ENCODE measurements at regions not wholly inside any gene's neighbourhood (a gene's known extent, or its start where the extent isn't known, plus 50 kb on each side); places are given as distances from the start of the nearest gene placed in this dataset.
A peak's percentile ranks its signal among the peaks of the same experiment; 100 is the strongest.

GRCh38 chr12:75892731-75893408, 138.7 kb downstream of the PHLDA1 start (continued):
- TF ChIP-seq ZBTB12 (CRISPR knock-in tag; IDR thresholded peaks at IDR 0.05): peak; percentile 37; the same call in 1 of the 2 replicates
- no peak for TF ChIP-seq TAF15 (IDR thresholded peaks at IDR 0.05; ENCODE audit: low read depth, low read length)
- no peak for TF ChIP-seq ZNF444 (CRISPR knock-in tag; IDR thresholded peaks at IDR 0.05)
- no peak for TF ChIP-seq E2F4 (CRISPR knock-in tag; IDR thresholded peaks at IDR 0.05; ENCODE audit: low read depth)
- no peak for TF ChIP-seq RBM15 (IDR thresholded peaks at IDR 0.05; ENCODE audit: insufficient read depth, low read length)
- no peak; the same call in 1 of the 2 replicates for TF ChIP-seq TRIM28 (IDR thresholded peaks at IDR 0.05)
- TF ChIP-seq ZNF280B (CRISPR knock-in tag; IDR thresholded peaks at IDR 0.05): no peak
- TF ChIP-seq MGA (IDR thresholded peaks at IDR 0.05): no peak
- TF ChIP-seq ZNF224 (CRISPR knock-in tag; IDR thresholded peaks at IDR 0.05): no peak
- TF ChIP-seq ZNF561 (CRISPR knock-in tag; conservative IDR thresholded peaks at IDR 0.05): no peak
- TF ChIP-seq TCF7L2 (IDR thresholded peaks at IDR 0.05; ENCODE audit: low read depth, low read length): no peak
- TF ChIP-seq NUFIP1 (IDR thresholded peaks at IDR 0.05; ENCODE audit: partially characterized antibody): no peak
- TF ChIP-seq POU5F1 (IDR thresholded peaks at IDR 0.05; ENCODE audit: borderline replicate concordance, low read depth, low read length, partially characterized antibody): no peak
